Natural killer cell (primary cell): ENCODE measurements at regions not wholly inside any gene's neighbourhood (a gene's known extent, or its start where the extent isn't known, plus 50 kb on each side); places are given as distances from the start of the nearest gene placed in this dataset.

Source experiments
- ATAC-seq, 3 donors: fragments of 150-1000 bp in 2 of 3; fragments of 200-7000 bp in 1 of 3; cut with Tn5 transposase; 1 replicate in 1 of 3; 2 replicates in 2 of 3; pipeline ENCODE4 v1.10.0; 2021; ENCODE audit warnings: mild to moderate bottlenecking in 2 of 3, moderate library complexity in 2 of 3
- DNase-seq, 2 donors: peaks; one replicate each; pipeline versions ENCODE4 v3.0.0 to v3.0.0-alpha.2; 2013 to 2021; ENCODE audit warnings: mixed read lengths in 1 of 2
- H3K27ac ChIP-seq: one replicate; pipeline ENCODE4 v1.5.1; 2013; ENCODE audit warnings: mild to moderate bottlenecking, low read length
- H3K27me3 ChIP-seq: one replicate; pipeline ENCODE4 v1.6.1; 2013; ENCODE audit warnings: low read length; ENCODE audit not compliant: control insufficient read depth, insufficient read depth
- H3K36me3 ChIP-seq: one replicate; pipeline ENCODE4 v1.6.1; 2013; ENCODE audit warnings: low read length; ENCODE audit not compliant: control insufficient read depth, insufficient read depth
- H3K4me1 ChIP-seq: one replicate; pipeline ENCODE4 v1.6.1; 2013; ENCODE audit warnings: low read length; ENCODE audit not compliant: control insufficient read depth, insufficient read depth
- H3K4me3 ChIP-seq: one replicate; pipeline ENCODE4 v1.5.1; 2013; ENCODE audit warnings: low read length
- H3K9me3 ChIP-seq: one replicate; pipeline ENCODE4 v1.6.1; 2013; ENCODE audit warnings: low read length; ENCODE audit not compliant: control insufficient read depth, insufficient read depth
- H3K27ac Mint-ChIP-seq, 2 donors: one replicate each; pipeline ENCODE4 v1.8.0; 2022; ENCODE audit warnings: mild to moderate bottlenecking in 2 of 2, mixed read lengths in 2 of 2, moderate library complexity in 1 of 2
- H3K27me3 Mint-ChIP-seq, 2 donors: one replicate each; pipeline ENCODE4 v1.8.0; 2022; ENCODE audit warnings: low read depth in 2 of 2, mixed read lengths in 2 of 2
- H3K36me3 Mint-ChIP-seq: one replicate; pipeline ENCODE4 v1.8.0; 2022; ENCODE audit warnings: mixed read lengths
- H3K4me1 Mint-ChIP-seq, 2 donors: one replicate each; pipeline ENCODE4 v1.8.0; 2022; ENCODE audit warnings: mixed read lengths in 2 of 2
- H3K4me3 Mint-ChIP-seq: one replicate; pipeline ENCODE4 v1.8.0; 2022; ENCODE audit warnings: mild to moderate bottlenecking, moderate library complexity, mixed read lengths
- H3K9me3 Mint-ChIP-seq, 2 donors: one replicate each; pipeline ENCODE4 v1.8.0; 2022; ENCODE audit warnings: mixed read lengths in 2 of 2
- WGBS: methylation state at CpG from one replicate; pipeline ENCODE4 v1.1.7; 2013; ENCODE audit warnings: missing lambda C conversion rate; ENCODE audit not compliant: insufficient coverage; 5-methylcytosine and 5-hydroxymethylcytosine counted together
- intact Hi-C: fragments of 100-400 bp; cut with micrococcal nuclease; formaldehyde crosslinking; loops from one replicate; pipeline ENCODE4 v1.14.2; 2022
- TF ChIP-seq, protein P1 (sequence below): fragments of 200-600 bp; IDR thresholded peaks from one replicate; pipeline ENCODE4 v1.8.0; 2022; ENCODE audit warnings: antibody characterized with exemption

DNA sequence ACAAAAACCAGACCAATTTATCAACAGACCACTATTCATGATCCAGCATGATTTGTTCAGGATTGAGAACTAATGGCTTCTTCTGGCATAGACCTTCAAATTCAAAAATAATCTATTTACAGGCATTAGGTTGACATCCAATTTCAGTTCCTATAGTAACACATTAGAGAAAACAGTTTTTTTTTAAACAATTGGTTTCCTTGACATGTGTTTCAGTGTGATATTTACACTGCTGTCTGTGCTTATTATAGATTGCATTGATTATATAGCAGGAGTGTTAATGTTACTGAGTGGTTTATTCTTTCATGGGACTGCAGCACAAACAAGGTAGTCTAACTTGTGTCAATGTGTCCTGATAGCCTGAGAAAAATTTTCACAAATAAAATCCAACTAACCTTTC is 579.3 kb downstream of the PLOD2 start:
- H3K4me3 Mint-ChIP-seq = no peak overlapping the region

DNA sequence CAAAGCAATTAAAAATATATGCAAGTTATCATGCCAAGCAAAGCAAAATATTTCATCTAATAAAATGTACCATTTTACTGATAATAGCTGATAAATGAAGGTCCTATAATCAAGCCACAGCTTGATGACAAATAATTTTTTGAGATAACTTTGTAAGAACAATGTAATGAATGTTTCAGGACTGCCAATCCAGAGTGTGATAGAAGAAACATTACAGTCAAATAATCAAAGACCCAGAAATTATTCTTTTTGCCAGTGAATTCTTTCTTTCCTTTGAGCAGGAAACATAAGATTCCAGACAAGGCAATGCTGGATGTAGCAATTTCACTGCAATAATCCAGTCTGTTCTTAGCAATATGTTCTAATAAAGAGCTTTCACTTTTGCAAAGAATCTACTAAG is 556.1 kb downstream of the PLOD2 start:
- Histone ChIP-seq H3K27me3 (no peaks in the 10 kb centered on the region), H3K9me3 (no peaks in the 10 kb centered on the region), H3K36me3 (no peaks in the 10 kb centered on the region), H3K4me3 (no peak overlapping the region), H3K4me1 (no peaks in the 10 kb centered on the region), H3K27ac (no peak overlapping the region)
- peaks cover 7 to 26% of the 10 kb centered on the region in 2 donors for H3K9me3 Mint-ChIP-seq
- intact Hi-C loops = no loop called here
- DNase-seq (no peak), ATAC-seq (no peak)
- no peak overlapping the region for H3K27ac Mint-ChIP-seq
- no peaks in the 10 kb centered on the region for H3K4me1 Mint-ChIP-seq
- no peaks in the 10 kb centered on the region for H3K27me3 Mint-ChIP-seq
- H3K4me3 Mint-ChIP-seq = no peak overlapping the region
- TF ChIP-seq, protein P1, sequence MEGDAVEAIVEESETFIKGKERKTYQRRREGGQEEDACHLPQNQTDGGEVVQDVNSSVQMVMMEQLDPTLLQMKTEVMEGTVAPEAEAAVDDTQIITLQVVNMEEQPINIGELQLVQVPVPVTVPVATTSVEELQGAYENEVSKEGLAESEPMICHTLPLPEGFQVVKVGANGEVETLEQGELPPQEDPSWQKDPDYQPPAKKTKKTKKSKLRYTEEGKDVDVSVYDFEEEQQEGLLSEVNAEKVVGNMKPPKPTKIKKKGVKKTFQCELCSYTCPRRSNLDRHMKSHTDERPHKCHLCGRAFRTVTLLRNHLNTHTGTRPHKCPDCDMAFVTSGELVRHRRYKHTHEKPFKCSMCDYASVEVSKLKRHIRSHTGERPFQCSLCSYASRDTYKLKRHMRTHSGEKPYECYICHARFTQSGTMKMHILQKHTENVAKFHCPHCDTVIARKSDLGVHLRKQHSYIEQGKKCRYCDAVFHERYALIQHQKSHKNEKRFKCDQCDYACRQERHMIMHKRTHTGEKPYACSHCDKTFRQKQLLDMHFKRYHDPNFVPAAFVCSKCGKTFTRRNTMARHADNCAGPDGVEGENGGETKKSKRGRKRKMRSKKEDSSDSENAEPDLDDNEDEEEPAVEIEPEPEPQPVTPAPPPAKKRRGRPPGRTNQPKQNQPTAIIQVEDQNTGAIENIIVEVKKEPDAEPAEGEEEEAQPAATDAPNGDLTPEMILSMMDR = no peak
- no peaks in the 10 kb centered on the region for H3K36me3 Mint-ChIP-seq

More for the DNA sequence above, 579.3 kb downstream of the PLOD2 start:
- Mint-ChIP-seq H3K9me3 (peaks cover 13 to 22% of the 10 kb centered on the region in 2 donors), H3K4me1 (no peaks in the 10 kb centered on the region), H3K36me3 (no peaks in the 10 kb centered on the region), H3K27ac (no peak overlapping the region), H3K27me3 (no peaks in the 10 kb centered on the region)
- H3K27me3 ChIP-seq = no peaks in the 10 kb centered on the region
- DNase-seq (no peak), ATAC-seq (no peak)
- H3K36me3 ChIP-seq = no peaks in the 10 kb centered on the region
- no peak overlapping the region for H3K27ac ChIP-seq
- no peak overlapping the region for H3K4me3 ChIP-seq
- peaks cover 19% of the 10 kb centered on the region for H3K9me3 ChIP-seq
- intact Hi-C loops = no loop called here
- H3K4me1 ChIP-seq = no peaks in the 10 kb centered on the region
- TF ChIP-seq, protein P1 = no peak

DNA sequence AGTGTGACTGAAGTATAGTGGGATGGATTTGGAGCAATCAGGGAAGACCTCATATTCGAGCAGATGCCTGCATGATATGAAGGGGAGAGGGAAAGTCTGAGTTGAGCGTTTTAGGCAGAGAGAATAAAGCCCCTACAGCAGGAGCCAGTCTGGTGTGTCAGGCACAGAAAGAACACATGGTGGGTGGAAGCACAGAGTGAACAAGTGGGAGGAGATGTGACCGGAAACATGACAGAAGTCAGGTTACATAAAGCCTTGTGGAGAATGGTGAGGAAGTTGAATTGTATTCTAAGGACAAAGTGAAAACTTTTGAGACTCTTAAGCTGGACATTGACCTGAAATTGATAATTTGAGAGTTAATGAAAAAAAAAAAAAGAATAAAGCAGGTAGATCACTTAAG is 541.0 kb downstream of the PLOD2 start:
- Histone ChIP-seq H3K4me3 (no peak overlapping the region), H3K27ac (no peak overlapping the region), H3K36me3 (no peaks in the 10 kb centered on the region), H3K9me3 (peaks cover 16% of the 10 kb centered on the region), H3K27me3 (no peaks in the 10 kb centered on the region), H3K4me1 (no peaks in the 10 kb centered on the region)
- Mint-ChIP-seq H3K27ac (no peak overlapping the region), H3K27me3 (no peaks in the 10 kb centered on the region), H3K4me1 (no peaks in the 10 kb centered on the region), H3K4me3 (no peak overlapping the region), H3K36me3 (peaks cover 9% of the 10 kb centered on the region), H3K9me3 (peaks cover 16 to 34% of the 10 kb centered on the region in 2 donors)
- intact Hi-C loops = no loop called here
- WGBS = 80% methylated on average over 3 of the region's 3 CpGs
- TF ChIP-seq, protein P1 = no peak
- DNase-seq (no peak), ATAC-seq (no peak)

DNA sequence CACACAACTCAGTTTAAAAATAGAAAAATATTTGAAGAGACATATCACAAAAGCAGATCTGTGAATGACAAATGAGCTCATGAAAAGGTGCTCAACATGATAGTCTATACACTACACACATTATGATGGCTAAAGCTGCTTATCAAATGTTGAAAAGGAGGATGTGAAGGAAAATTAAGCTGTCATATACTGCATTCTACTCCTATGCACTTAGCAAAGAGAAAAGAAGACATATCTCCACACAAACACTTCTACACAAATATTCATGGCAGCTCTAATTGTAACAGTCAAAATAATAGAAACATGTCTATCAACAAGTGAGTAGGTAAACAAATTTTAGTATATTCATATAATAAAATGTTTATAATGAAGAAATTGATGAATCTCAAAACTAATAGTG is 540.5 kb downstream of the PLOD2 start:
- Histone ChIP-seq H3K9me3 (peaks cover 16% of the 10 kb centered on the region), H3K4me1 (no peaks in the 10 kb centered on the region), H3K27me3 (no peaks in the 10 kb centered on the region), H3K36me3 (no peaks in the 10 kb centered on the region), H3K27ac (no peak overlapping the region), H3K4me3 (no peak overlapping the region)
- Mint-ChIP-seq H3K4me1 (no peaks in the 10 kb centered on the region), H3K27ac (no peak overlapping the region), H3K9me3 (peaks cover 16 to 30% of the 10 kb centered on the region in 2 donors), H3K36me3 (peaks cover 9% of the 10 kb centered on the region), H3K4me3 (no peak overlapping the region), H3K27me3 (no peaks in the 10 kb centered on the region)
- ATAC-seq = no peak
- TF ChIP-seq, protein P1 = no peak
- DNase-seq = no peak
- intact Hi-C loops = no loop called here
